ENCODE measurements at regions not wholly inside any gene's neighbourhood (a gene's known extent, or its start where the extent isn't known, plus 50 kb on each side); places are given as distances from the start of the nearest gene placed in this dataset.
"Not testable (repeated sequence)": the region's sequence is repeated elsewhere in the genome, so short reads cannot be mapped to it uniquely, and the experiment has no call there.

DNA sequence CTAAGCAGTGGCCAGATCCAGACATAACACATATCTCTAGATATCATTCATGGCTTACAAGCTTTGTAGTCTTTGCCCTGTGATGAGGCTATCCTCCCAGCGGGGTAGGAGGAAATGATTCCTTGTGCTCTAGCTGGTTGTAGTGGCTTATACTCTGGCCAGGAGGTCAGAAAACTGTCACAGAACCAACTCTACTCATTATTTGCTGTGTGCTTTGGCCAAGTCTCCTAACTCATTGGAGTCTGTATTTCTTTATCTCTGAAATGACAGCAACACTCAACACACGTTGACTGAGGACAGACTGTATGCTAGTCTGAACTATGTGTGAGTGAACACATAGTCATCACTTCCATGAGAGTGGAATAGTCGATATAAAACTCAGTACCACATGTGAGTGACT, 116.7 kb upstream of the F3 start:
- Histone ChIP-seq H3K9me3 (ENCODE audit: insufficient read depth, low read depth, low read length) (no peaks in the 10 kb centered on the region), H3K4me3 (ENCODE audit: low read length) (no peak overlapping the region), H3K27me3 (ENCODE audit: insufficient read depth, low read length) (no peaks in the 10 kb centered on the region), H3K9ac (ENCODE audit: low read depth, low read length) (peak overlapping the region; percentile 49), H3K36me3 (ENCODE audit: insufficient read depth, low read length) (no peaks in the 10 kb centered on the region), H3K4me1 (ENCODE audit: insufficient read depth, low read length) (peaks cover 56% of the 10 kb centered on the region), H3K27ac (ENCODE audit: low read depth, low read length) (peak overlapping the region; percentile 87)
- WGBS = 79% methylated on average over 3 of the region's 3 CpGs

DNA sequence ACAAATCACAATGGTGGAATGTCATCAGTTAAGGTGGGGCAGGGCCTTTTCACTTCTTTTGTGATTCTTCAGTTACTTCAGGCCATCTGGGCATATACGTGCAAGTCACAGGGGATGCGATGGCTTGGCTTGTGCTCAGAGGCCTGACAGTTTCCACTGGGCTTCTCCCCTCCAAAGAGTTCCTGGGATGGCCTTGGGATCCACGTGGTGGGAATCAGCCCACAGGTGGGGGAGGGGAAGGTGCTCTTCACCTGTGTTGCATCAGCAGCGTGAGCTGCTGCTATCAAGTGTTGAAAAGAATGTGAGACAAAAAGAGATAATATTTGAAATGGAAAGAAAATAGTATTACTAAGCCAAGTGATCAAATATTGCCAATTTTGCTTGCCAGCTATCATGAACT, 116.2 kb upstream of the F3 start:
- Histone ChIP-seq H3K4me1 (ENCODE audit: insufficient read depth, low read length) (peaks cover 53% of the 10 kb centered on the region), H3K27ac (ENCODE audit: low read depth, low read length) (peak overlapping the region; percentile 87), H3K9ac (ENCODE audit: low read depth, low read length) (peak overlapping the region; percentile 49)
- H3K27me3 ChIP-seq (ENCODE audit: insufficient read depth, low read length); H3K9me3 ChIP-seq (ENCODE audit: insufficient read depth, low read depth, low read length); H3K4me3 ChIP-seq (ENCODE audit: low read length); H3K36me3 ChIP-seq (ENCODE audit: insufficient read depth, low read length): not testable (repeated sequence)
- 33% methylated on average over 4 of the region's 4 CpGs for WGBS

DNA sequence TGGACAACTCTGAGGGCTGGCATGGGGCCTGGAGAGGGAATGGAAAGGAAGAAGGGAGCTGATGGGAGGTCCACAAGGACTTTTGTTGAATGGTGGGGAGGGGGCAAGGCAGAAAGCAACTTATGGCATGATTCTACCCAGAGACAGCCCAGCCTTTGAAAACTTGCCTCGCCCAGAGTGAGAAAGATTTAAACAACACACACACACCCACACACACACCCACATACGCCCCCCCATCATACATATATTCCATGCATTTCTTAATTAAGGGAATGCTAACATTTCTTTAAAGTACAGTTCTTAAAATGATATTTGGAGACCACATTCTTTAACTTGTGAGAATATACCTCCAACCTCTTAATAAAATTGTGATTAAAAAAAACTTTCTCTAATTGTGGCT, 115.4 kb upstream of the F3 start:
- Histone ChIP-seq H3K9me3 (ENCODE audit: insufficient read depth, low read depth, low read length) (no peaks in the 10 kb centered on the region), H3K9ac (ENCODE audit: low read depth, low read length) (no peak overlapping the region; the same call in 1 of the 2 replicates), H3K36me3 (ENCODE audit: insufficient read depth, low read length) (no peaks in the 10 kb centered on the region), H3K4me1 (ENCODE audit: insufficient read depth, low read length) (peaks cover 45% of the 10 kb centered on the region), H3K27ac (ENCODE audit: low read depth, low read length) (peak overlapping the region; percentile 67), H3K27me3 (ENCODE audit: insufficient read depth, low read length) (no peaks in the 10 kb centered on the region), H3K4me3 (ENCODE audit: low read length) (no peak overlapping the region)
- WGBS = 86% methylated on average over 2 of the region's 2 CpGs

DNA sequence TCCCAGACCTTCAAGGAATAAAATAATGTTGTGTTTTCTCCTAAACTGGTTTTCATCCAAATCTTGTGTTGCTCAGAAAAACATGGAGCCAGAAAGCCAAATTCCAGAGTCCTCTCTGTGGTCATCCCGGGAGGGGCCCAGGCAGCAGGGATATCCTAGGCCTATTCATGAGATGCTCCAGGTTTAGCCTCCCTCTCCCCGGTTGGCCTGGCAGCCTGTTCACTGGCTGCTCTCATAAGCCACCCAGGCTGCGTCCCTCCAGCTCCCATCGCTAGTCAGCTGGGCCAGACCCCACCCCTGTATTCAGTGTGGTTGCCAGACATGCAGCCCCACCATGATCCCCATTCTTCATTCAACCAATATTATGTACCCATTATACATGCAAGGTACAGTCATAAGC, 113.4 kb upstream of the F3 start:
- Histone ChIP-seq H3K4me3 (ENCODE audit: low read length) (no peak overlapping the region), H3K9ac (ENCODE audit: low read depth, low read length) (no peak overlapping the region), H3K27ac (ENCODE audit: low read depth, low read length) (no peak overlapping the region), H3K27me3 (ENCODE audit: insufficient read depth, low read length) (no peaks in the 10 kb centered on the region), H3K36me3 (ENCODE audit: insufficient read depth, low read length) (no peaks in the 10 kb centered on the region), H3K9me3 (ENCODE audit: insufficient read depth, low read depth, low read length) (no peaks in the 10 kb centered on the region), H3K4me1 (ENCODE audit: insufficient read depth, low read length) (peaks cover 26% of the 10 kb centered on the region)
- 95% methylated on average over 4 of the region's 4 CpGs for WGBS

DNA sequence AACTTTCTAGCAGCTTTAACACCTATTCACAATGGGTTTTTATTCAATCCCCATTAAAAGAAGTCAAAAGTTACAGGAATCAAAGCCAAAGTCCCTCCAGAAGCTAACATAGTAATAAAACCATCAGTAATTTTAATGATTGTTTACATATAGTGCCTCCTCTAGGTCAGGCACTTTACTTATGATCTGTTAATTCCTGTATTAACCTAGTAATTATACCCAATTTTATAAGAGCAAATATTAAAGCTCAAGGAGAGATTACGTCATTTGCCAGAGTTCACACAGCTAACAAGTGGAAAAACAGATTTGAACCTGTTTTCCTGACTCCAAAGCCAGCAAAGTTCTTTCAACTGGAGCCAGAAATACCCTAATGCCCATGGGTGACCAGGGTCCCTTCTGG, 112.9 kb upstream of the F3 start:
- Histone ChIP-seq H3K27me3 (ENCODE audit: insufficient read depth, low read length) (no peaks in the 10 kb centered on the region), H3K9me3 (ENCODE audit: insufficient read depth, low read depth, low read length) (no peaks in the 10 kb centered on the region), H3K27ac (ENCODE audit: low read depth, low read length) (no peak overlapping the region), H3K4me1 (ENCODE audit: insufficient read depth, low read length) (peaks cover 26% of the 10 kb centered on the region), H3K4me3 (ENCODE audit: low read length) (no peak overlapping the region), H3K36me3 (ENCODE audit: insufficient read depth, low read length) (no peaks in the 10 kb centered on the region), H3K9ac (ENCODE audit: low read depth, low read length) (no peak overlapping the region)
- WGBS = 98% methylated on average over 1 of the region's 1 CpG

DNA sequence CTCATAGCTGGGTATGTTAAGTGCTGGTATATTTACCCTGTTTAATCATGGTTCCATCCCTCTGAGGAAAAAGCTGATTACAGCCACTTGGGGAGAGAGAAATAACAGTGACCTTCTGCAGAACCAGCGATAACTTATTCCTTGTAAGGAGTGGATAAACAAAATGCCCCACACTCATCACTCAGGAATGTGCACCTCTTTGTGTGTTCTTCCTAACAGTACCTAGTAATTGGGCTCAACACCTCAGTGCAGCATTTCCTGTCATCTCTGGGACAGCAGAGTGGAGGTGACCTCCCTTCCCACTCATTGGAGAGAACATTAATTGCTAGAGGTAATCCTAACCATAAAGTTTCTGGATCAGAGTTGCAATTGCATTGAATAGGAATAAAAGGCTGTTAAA, 112.5 kb upstream of the F3 start:
- no peaks in the 10 kb centered on the region for H3K27me3 ChIP-seq (ENCODE audit: insufficient read depth, low read length)
- H3K36me3 ChIP-seq (ENCODE audit: insufficient read depth, low read length) = no peaks in the 10 kb centered on the region
- H3K4me1 ChIP-seq (ENCODE audit: insufficient read depth, low read length) = peaks cover 26% of the 10 kb centered on the region
- WGBS = 45% methylated on average over 1 of the region's 1 CpG
- H3K4me3 ChIP-seq (ENCODE audit: low read length) = no peak overlapping the region
- H3K9me3 ChIP-seq (ENCODE audit: insufficient read depth, low read depth, low read length) = no peaks in the 10 kb centered on the region
- H3K27ac ChIP-seq (ENCODE audit: low read depth, low read length) = peak overlapping the region; percentile 60
- H3K9ac ChIP-seq (ENCODE audit: low read depth, low read length) = no peak overlapping the region; the same call in 1 of the 2 replicates

DNA sequence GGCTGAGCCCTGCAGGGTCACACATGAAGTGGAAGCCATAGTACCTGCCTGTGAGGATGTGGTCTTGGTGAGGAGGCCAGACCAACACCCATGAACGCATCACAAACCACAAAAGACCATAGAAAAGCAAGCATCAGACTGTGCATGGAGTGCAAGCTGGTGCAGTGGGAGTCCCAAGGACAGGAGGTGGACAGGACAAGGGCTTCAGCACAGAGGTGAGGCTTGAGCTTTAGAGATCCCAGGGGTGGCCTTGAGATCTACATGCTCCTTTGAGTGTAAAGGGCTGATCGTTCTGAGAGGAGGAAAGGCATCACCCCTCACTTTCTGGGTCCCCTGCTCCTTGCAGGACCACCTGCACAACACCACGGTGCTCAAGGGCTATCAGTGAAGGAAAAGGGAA, 111.9 kb upstream of the F3 start:
- 92% methylated on average over 3 of the region's 3 CpGs for WGBS
- Histone ChIP-seq H3K9ac (ENCODE audit: low read depth, low read length) (no peak overlapping the region; the same call in 1 of the 2 replicates), H3K4me3 (ENCODE audit: low read length) (no peak overlapping the region), H3K9me3 (ENCODE audit: insufficient read depth, low read depth, low read length) (no peaks in the 10 kb centered on the region), H3K27me3 (ENCODE audit: insufficient read depth, low read length) (no peaks in the 10 kb centered on the region), H3K36me3 (ENCODE audit: insufficient read depth, low read length) (no peaks in the 10 kb centered on the region), H3K27ac (ENCODE audit: low read depth, low read length) (peak overlapping the region; percentile 60), H3K4me1 (ENCODE audit: insufficient read depth, low read length) (peaks cover 26% of the 10 kb centered on the region)

DNA sequence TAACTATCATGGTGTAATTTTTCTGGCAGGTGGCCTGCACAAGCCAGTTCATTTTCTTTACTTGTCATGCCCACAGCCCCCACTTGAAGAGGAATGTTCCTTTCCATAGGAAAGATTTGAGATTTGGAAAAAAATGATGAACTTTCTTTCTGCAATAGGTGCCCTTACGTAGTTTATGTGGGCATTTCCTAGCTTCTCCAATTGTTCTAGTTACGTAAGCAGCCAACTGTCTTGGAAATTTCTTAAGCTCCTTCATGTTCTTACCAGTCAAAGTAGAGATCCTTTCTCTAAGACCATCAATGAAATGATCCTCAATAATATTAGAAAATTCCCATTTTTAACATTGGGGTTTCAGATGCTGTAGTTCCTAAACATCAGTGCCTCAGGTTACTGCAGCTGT, 109.5 kb upstream of the F3 start:
- no peaks in the 10 kb centered on the region for H3K9me3 ChIP-seq (ENCODE audit: insufficient read depth, low read depth, low read length)
- H3K36me3 ChIP-seq (ENCODE audit: insufficient read depth, low read length) = no peaks in the 10 kb centered on the region
- H3K4me3 ChIP-seq (ENCODE audit: low read length) = no peak overlapping the region
- H3K27ac ChIP-seq (ENCODE audit: low read depth, low read length) = no peak overlapping the region
- H3K27me3 ChIP-seq (ENCODE audit: insufficient read depth, low read length) = no peaks in the 10 kb centered on the region
- 93% methylated on average over 2 of the region's 2 CpGs for WGBS
- no peak overlapping the region for H3K9ac ChIP-seq (ENCODE audit: low read depth, low read length)
- peaks cover 15% of the 10 kb centered on the region; the same call in 1 of the 2 replicates for H3K4me1 ChIP-seq (ENCODE audit: insufficient read depth, low read length)

DNA sequence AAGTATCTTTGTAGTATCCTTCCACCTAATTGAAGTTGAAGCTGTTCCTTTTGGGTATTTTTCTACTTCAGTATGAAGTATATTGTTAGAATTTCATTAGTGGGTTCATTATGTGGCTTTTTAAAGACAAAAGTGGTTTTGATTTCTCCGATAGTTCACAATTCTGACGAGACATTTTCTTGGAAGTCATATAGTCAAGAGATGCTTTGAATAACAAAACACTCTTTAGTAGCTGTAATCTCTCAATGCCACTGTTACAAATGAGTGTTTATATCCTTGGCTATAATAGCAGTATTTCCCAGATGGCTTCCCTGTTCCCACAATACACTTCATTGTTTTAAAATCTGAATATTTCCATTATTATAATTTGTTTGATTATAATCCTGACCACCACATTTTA, 108.7 kb upstream of the F3 start:
- Histone ChIP-seq H3K9me3 (ENCODE audit: insufficient read depth, low read depth, low read length) (no peaks in the 10 kb centered on the region), H3K4me1 (ENCODE audit: insufficient read depth, low read length) (peaks cover 15% of the 10 kb centered on the region; the same call in 1 of the 2 replicates), H3K9ac (ENCODE audit: low read depth, low read length) (no peak overlapping the region), H3K36me3 (ENCODE audit: insufficient read depth, low read length) (no peaks in the 10 kb centered on the region), H3K27ac (ENCODE audit: low read depth, low read length) (no peak overlapping the region), H3K4me3 (ENCODE audit: low read length) (no peak overlapping the region), H3K27me3 (ENCODE audit: insufficient read depth, low read length) (no peaks in the 10 kb centered on the region)
- WGBS = 88% methylated on average over 2 of the region's 2 CpGs

DNA sequence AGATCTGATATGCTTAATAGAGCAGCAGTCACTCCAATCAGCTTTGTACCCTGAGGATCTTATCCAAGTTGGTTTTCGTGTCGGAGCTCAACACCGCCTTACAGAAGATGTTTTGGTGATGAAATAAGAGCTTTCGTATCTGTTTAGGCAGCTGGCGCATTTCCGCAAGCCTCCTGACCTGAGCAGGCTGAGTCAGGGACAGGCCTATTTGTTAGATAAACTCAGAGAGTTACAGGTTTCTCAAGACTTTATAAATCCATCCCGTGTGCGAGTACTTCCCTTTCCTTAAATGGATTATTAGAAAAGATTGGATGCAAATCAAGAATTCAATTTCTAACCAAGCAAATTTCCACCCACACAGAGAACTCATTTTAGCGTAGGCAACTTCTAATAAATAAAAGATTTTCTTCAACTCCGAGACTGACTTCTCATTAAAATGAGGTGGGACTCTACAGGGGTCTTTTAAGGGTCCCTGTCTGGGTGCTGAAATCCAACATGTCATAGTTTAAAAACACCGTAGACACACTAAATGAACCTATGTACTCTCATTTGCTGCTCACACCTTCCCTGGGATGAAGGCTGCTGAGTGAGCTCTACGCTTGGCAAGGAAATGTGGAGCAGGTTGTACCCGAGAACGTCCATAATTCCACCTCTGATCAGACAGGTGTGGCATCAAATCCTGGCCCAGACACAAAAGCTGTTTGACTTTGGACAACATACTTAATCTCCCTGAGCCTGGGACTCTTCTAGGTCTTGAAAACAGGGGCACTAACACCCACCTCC, 106.9 kb upstream of the F3 start:
- 0 out of 2 replicates have a peak, but pooled peaks cover 4% of the 10 kb centered on the region for H3K4me1 ChIP-seq (ENCODE audit: insufficient read depth, low read length)
- no peaks in the 10 kb centered on the region for H3K36me3 ChIP-seq (ENCODE audit: insufficient read depth, low read length)
- 89% methylated on average over 13 of the region's 14 CpGs for WGBS
- no peak overlapping the region for H3K9ac ChIP-seq (ENCODE audit: low read depth, low read length)
- no peak overlapping the region for H3K27ac ChIP-seq (ENCODE audit: low read depth, low read length)
- no peak overlapping the region for H3K4me3 ChIP-seq (ENCODE audit: low read length)
- no peaks in the 10 kb centered on the region for H3K27me3 ChIP-seq (ENCODE audit: insufficient read depth, low read length)
- H3K9me3 ChIP-seq (ENCODE audit: insufficient read depth, low read depth, low read length) = no peaks in the 10 kb centered on the region

DNA sequence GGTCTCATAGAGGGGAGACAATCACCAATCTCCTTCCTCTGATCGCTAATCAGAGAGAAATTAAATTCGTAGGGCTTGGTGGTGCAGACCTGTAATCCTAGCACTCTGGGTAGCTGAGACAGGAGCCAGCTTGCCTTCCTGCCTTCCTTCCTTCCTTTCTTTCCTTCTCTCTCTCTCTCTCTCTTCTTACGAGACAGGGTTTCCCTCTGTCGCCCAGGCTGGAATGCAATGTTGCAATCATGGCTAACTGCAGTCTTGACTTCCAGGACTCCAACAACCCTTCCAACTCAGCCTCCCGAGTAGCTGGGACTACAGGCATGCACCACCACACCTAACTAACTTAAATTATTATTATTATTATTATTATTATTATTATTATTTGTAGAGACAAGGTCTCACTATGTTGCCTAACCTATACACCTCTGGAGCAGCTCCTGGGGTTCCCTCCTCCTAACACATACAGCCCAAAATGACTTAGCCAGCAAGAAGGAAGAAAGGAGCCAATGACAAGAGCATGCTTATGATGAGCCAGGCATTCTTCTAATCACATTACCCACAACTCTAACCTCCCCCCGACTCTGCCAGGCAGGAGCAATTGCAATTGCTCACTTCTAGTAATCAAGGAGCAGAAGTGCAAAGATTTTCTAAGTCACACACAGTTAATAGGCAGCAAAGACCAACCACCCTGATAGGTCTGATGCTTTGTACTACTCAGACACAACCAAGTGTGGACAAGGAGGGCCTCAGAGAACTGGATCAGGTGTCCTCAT, 105.4 kb upstream of the F3 start:
- H3K4me3 ChIP-seq (ENCODE audit: low read length) = no peak overlapping the region
- no peak overlapping the region for H3K27ac ChIP-seq (ENCODE audit: low read depth, low read length)
- 0 out of 2 replicates have a peak, but pooled peaks cover 4% of the 10 kb centered on the region for H3K4me1 ChIP-seq (ENCODE audit: insufficient read depth, low read length)
- no peaks in the 10 kb centered on the region for H3K36me3 ChIP-seq (ENCODE audit: insufficient read depth, low read length)
- H3K9ac ChIP-seq (ENCODE audit: low read depth, low read length) = no peak overlapping the region
- H3K9me3 ChIP-seq (ENCODE audit: insufficient read depth, low read depth, low read length) = no peaks in the 10 kb centered on the region
- 89% methylated on average over 6 of the region's 6 CpGs for WGBS
- H3K27me3 ChIP-seq (ENCODE audit: insufficient read depth, low read length) = no peaks in the 10 kb centered on the region
